Osteoblast (primary cell): ENCODE measurements at regions not wholly inside any gene's neighbourhood (a gene's known extent, or its start where the extent isn't known, plus 50 kb on each side); places are given as distances from the start of the nearest gene placed in this dataset.

Experiments
- DNase-seq: peaks from one replicate; pipeline ENCODE4 v3.0.0; 2011; ENCODE audit warnings: low spot score, mixed read lengths; ENCODE audit not compliant: insufficient read length; ENCODE audit errors: missing footprints
- H2AFZ ChIP-seq: 2 replicates; pipeline ENCODE4 v1.6.0; 2011; ENCODE audit warnings: mild to moderate bottlenecking, low read length
- H3K27ac ChIP-seq: 2 replicates; pipeline ENCODE4 v1.5.1; 2011; ENCODE audit warnings: mild to moderate bottlenecking, low read depth, low read length, moderate library complexity
- H3K27me3 ChIP-seq: 2 replicates; pipeline ENCODE4 v1.6.0; 2012; ENCODE audit warnings: mild to moderate bottlenecking, control low read depth, inconsistent platforms, low read length, moderate library complexity; ENCODE audit not compliant: insufficient read depth
- H3K36me3 ChIP-seq: 2 replicates; pipeline ENCODE4 v1.5.1; 2011; ENCODE audit warnings: mild to moderate bottlenecking, low read length, control low read depth, moderate library complexity; ENCODE audit not compliant: insufficient read depth
- H3K4me1 ChIP-seq: 2 replicates; pipeline ENCODE4 v1.5.1; 2011; ENCODE audit warnings: mild to moderate bottlenecking, low read length, control low read depth, moderate library complexity; ENCODE audit not compliant: insufficient read depth
- H3K4me2 ChIP-seq: 2 replicates; pipeline ENCODE4 v1.6.0; 2011; ENCODE audit warnings: mild to moderate bottlenecking, low read length; ENCODE audit not compliant: insufficient read depth
- H3K4me3 ChIP-seq: fragments of 200-600 bp; sonication (generic); 3 replicates; pipeline ENCODE4 v1.5.1; 2012; ENCODE audit warnings: mild to moderate bottlenecking, low read length, inconsistent platforms; ENCODE audit not compliant: insufficient read depth
- H3K79me2 ChIP-seq: 2 replicates; pipeline ENCODE4 v1.6.0; 2012; ENCODE audit warnings: mild to moderate bottlenecking, low read length, control low read depth, inconsistent platforms; ENCODE audit not compliant: insufficient read depth
- H3K9me3 ChIP-seq: 2 replicates; pipeline ENCODE4 v1.5.1; 2011; ENCODE audit warnings: low read depth, low read length, control low read depth
- H4K20me1 ChIP-seq: 2 replicates; pipeline ENCODE4 v1.6.0; 2012; ENCODE audit warnings: mild to moderate bottlenecking, low read length, control low read depth; ENCODE audit not compliant: insufficient read depth
- CTCF ChIP-seq: IDR thresholded peaks from 2 replicates; pipeline ENCODE4 v1.5.1; 2011; ENCODE audit warnings: mild to moderate bottlenecking, low read depth, low read length, moderate library complexity; ENCODE audit errors: extremely low read depth

GRCh38 chr1:105664495-105664894 is 1392.0 kb upstream of the PRMT6 start:
- H2AFZ ChIP-seq = no peak overlapping the region
- no peaks in the 10 kb centered on the region for H3K36me3 ChIP-seq
- no peak overlapping the region for H3K4me2 ChIP-seq
- DNase-seq = no peak
- no peaks in the 10 kb centered on the region for H3K4me1 ChIP-seq
- peaks cover 2% of the 10 kb centered on the region for H3K9me3 ChIP-seq
- H3K27me3 ChIP-seq = no peaks in the 10 kb centered on the region
- no peaks in the 10 kb centered on the region for H3K79me2 ChIP-seq
- no peak overlapping the region for H3K4me3 ChIP-seq
- TF ChIP-seq CTCF = no peak
- no peak overlapping the region for H3K27ac ChIP-seq
- no peaks in the 10 kb centered on the region for H4K20me1 ChIP-seq

DNA sequence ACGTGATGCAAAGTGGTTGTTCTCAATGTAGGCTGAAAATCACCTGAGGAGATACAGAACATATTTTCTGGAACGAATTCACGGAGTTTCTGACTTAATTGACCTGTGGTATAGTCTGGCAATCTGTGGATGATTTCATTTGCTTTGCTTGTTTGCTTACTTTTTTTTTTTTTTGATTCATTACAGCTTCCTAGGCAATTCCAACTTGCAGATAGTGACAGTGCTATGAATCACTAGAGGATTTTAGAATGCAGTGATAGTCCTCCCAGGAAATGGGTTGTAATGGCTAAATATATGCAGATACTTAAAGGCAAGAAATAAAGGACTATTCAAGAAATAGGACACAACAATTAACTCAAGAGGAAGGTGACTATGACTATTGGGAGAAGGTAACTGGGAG is 1378.1 kb upstream of the PRMT6 start:
- Histone ChIP-seq H3K27me3 (no peaks in the 10 kb centered on the region), H2AFZ (no peak overlapping the region), H3K79me2 (no peaks in the 10 kb centered on the region), H3K27ac (no peak overlapping the region), H3K4me2 (no peak overlapping the region), H4K20me1 (no peaks in the 10 kb centered on the region), H3K4me1 (no peaks in the 10 kb centered on the region), H3K4me3 (no peak overlapping the region), H3K36me3 (no peaks in the 10 kb centered on the region), H3K9me3 (peaks cover 1% of the 10 kb centered on the region)
- TF ChIP-seq CTCF = no peak
- DNase-seq = no peak

GRCh38 chr1:105684714-105685113 is 1371.8 kb upstream of the PRMT6 start:
- H3K4me3 ChIP-seq = no peak overlapping the region
- H2AFZ ChIP-seq = no peak overlapping the region
- TF ChIP-seq CTCF = no peak
- no peaks in the 10 kb centered on the region for H3K4me1 ChIP-seq
- H3K9me3 ChIP-seq = peaks cover 1% of the 10 kb centered on the region
- H3K4me2 ChIP-seq = no peak overlapping the region
- no peak overlapping the region for H3K27ac ChIP-seq
- no peaks in the 10 kb centered on the region for H3K36me3 ChIP-seq
- no peak for DNase-seq
- H4K20me1 ChIP-seq = no peaks in the 10 kb centered on the region
- H3K79me2 ChIP-seq = no peaks in the 10 kb centered on the region
- H3K27me3 ChIP-seq = no peaks in the 10 kb centered on the region

DNA sequence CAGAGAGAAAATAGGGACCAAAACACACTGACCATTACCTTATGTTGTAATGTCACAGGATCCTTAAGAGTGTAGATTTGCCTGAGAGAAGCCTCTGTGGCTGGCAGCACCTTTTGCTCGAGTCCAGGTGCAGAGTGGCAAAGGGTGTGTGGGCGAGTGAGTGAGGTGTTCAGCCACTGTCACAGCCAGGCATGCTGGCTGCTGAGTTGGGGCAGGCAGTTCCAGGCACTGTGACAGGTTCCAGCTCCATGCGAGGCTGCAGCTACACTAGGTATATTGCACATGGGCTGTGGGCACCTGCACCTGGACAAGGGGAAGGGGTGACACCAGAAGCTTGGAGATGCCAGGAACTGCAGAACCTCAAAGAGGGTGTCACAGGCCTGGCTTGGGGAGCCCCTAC is 1370.4 kb upstream of the PRMT6 start:
- Histone ChIP-seq H3K27me3 (no peaks in the 10 kb centered on the region), H3K4me3 (no peak overlapping the region), H3K4me2 (no peak overlapping the region), H4K20me1 (no peaks in the 10 kb centered on the region), H3K79me2 (no peaks in the 10 kb centered on the region), H3K9me3 (no peaks in the 10 kb centered on the region), H3K27ac (no peak overlapping the region), H3K4me1 (no peaks in the 10 kb centered on the region), H3K36me3 (no peaks in the 10 kb centered on the region), H2AFZ (no peak overlapping the region)
- no peak for DNase-seq
- TF ChIP-seq CTCF = no peak
